ENCODE measurements at regions not wholly inside any gene's neighbourhood (a gene's known extent, or its start where the extent isn't known, plus 50 kb on each side); places are given as distances from the start of the nearest gene placed in this dataset.

DNA sequence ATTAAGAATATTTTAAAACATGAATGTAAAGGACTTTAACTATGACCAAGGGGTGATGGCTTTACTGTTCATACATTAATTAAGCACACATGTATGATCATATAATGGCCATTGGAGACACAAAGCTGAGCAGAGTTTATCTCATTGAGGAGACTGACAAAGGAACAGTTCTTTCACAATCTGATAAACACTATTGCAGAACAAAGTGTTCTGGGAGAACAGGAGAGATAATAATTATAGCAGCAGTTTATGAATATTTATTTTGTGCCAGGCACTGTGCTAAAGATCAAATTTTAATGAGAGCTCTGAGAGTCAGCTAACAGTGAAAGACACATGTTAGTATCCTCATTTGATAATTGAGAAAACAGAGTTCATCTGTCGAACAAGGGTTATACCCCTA is 242.4 kb upstream of the NR3C2 start:
- no peak overlapping the region for H3K4me2 ChIP-seq (ENCODE audit: control insufficient read depth, insufficient read depth)
- TF ChIP-seq IKZF1 (conservative IDR thresholded peaks at IDR 0.05) (no peak), RELA (IDR thresholded peaks at IDR 0.05; ENCODE audit: borderline replicate concordance, partially characterized antibody) (no peak), CUX1 (IDR thresholded peaks at IDR 0.05; ENCODE audit: insufficient replicate concordance, low read depth, low read length) (no peak), NR2C2 (IDR thresholded peaks at IDR 0.05; ENCODE audit: borderline replicate concordance, control insufficient read depth, insufficient read length, low read depth) (no peak), STAT3 (IDR thresholded peaks at IDR 0.05; ENCODE audit: low read depth, low read length) (no peak), SREBF1 (IDR thresholded peaks at IDR 0.05; ENCODE audit: low read length) (no peak), GATAD2B (conservative IDR thresholded peaks at IDR 0.05; ENCODE audit: low read depth) (no peak), EZH2 (IDR thresholded peaks at IDR 0.05; ENCODE audit: borderline replicate concordance, control insufficient read depth, low read depth, low read length) (no peak), KLF5 (IDR thresholded peaks at IDR 0.05; ENCODE audit: partially characterized antibody) (no peak), HCFC1 (IDR thresholded peaks at IDR 0.05; ENCODE audit: low read length) (no peak), SIX5 (IDR thresholded peaks at IDR 0.05; ENCODE audit: low read depth, low read length, severe bottlenecking) (no peak), ZNF217 (IDR thresholded peaks at IDR 0.05) (no peak), RUNX3 (IDR thresholded peaks at IDR 0.05; ENCODE audit: low read length) (no peak), ZBTB40 (IDR thresholded peaks at IDR 0.05; ENCODE audit: borderline replicate concordance) (no peak), RBBP5 (conservative IDR thresholded peaks at IDR 0.05) (no peak), SMARCA5 (IDR thresholded peaks at IDR 0.05) (no peak)
- TF ChIP-seq, protein P1, sequence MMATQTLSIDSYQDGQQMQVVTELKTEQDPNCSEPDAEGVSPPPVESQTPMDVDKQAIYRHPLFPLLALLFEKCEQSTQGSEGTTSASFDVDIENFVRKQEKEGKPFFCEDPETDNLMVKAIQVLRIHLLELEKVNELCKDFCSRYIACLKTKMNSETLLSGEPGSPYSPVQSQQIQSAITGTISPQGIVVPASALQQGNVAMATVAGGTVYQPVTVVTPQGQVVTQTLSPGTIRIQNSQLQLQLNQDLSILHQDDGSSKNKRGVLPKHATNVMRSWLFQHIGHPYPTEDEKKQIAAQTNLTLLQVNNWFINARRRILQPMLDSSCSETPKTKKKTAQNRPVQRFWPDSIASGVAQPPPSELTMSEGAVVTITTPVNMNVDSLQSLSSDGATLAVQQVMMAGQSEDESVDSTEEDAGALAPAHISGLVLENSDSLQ (IDR thresholded peaks at IDR 0.05): no peak

More for the DNA sequence above, 242.4 kb upstream of the NR3C2 start:
- Histone ChIP-seq H3K79me2 (ENCODE audit: control insufficient read depth, insufficient read depth, low read length) (no peaks in the 10 kb centered on the region), H3K9me3 (replicated peaks; ENCODE audit: control insufficient read depth, insufficient read depth, low read length) (no peaks in the 10 kb centered on the region), H3K36me3 (ENCODE audit: control insufficient read depth in 2 of 2, insufficient read depth in 2 of 2, low read length in 1 of 2) (no peaks in the 10 kb centered on the region), H3K4me1 (ENCODE audit: control insufficient read depth, insufficient read depth, low read length) (no peaks in the 10 kb centered on the region), H3K27me3 (replicated peaks in 1 of 2; ENCODE audit: control insufficient read depth in 2 of 2, insufficient read depth in 2 of 2, low read length in 1 of 2) (no peaks in the 10 kb centered on the region), H2AFZ (ENCODE audit: control insufficient read depth, low read depth, low read length) (no peak overlapping the region), H3K27ac (ENCODE audit: control insufficient read depth, insufficient read depth) (no peak overlapping the region), H3K4me3 (no peak overlapping the region), H4K20me1 (ENCODE audit: control insufficient read depth, insufficient read depth) (no peaks in the 10 kb centered on the region), H3K9ac (ENCODE audit: control insufficient read depth, insufficient read depth, low read length) (no peak overlapping the region)
- DNase-seq (ENCODE audit: low read depth, low spot score): no peak
- no TSS peak for BruUV-seq (replicated peaks)
- CTCF ChIA-PET: no interaction called here
- FAIRE-seq: no peak
- ATAC-seq: no peak
- SMC1A ChIA-PET (ENCODE audit: uncharacterized antibody, unreplicated experiment): no interaction called here
- RAD21 ChIA-PET (ENCODE audit: unreplicated experiment): no interaction called here
- in situ Hi-C loops (cut with MboI): no loop called here
- intact Hi-C loops (cut with micrococcal nuclease; ENCODE audit: unreplicated experiment): no loop called here
- POLR2A ChIA-PET: no interaction called here
- 0% methylated on average over 1 of the region's 1 CpG for WGBS (ENCODE audit: insufficient coverage, insufficient replicate concordance, low lambda C conversion rate, missing lambda C conversion rate)

Data from GM12878 (cell line).